ENCODE measurements at regions not wholly inside any gene's neighbourhood (a gene's known extent, or its start where the extent isn't known, plus 50 kb on each side); places are given as distances from the start of the nearest gene placed in this dataset.

GRCh38 chr1:201769072-201769471 is 59.9 kb upstream of the IPO9 start:
- Histone ChIP-seq H3K4me1 (ENCODE audit: control insufficient read depth in 2 of 2, insufficient read depth in 2 of 2, low read length in 2 of 2) (peaks cover 0 to 2% of the 10 kb centered on the region in 2 donors), H3K9me3 (ENCODE audit: control insufficient read depth in 2 of 2, low read length in 2 of 2) (peaks cover 0 to 2% of the 10 kb centered on the region in 2 donors), H3K27ac (ENCODE audit: low read depth in 2 of 2, low read length in 2 of 2) (no peak overlapping the region)

GRCh38 chr1:201769966-201770365 is 59.0 kb upstream of the IPO9 start:
- Histone ChIP-seq H3K27me3 (ENCODE audit: control insufficient read depth in 2 of 2, insufficient read depth in 2 of 2, low read length in 2 of 2) (no peaks in the 10 kb centered on the region), H3K27ac (ENCODE audit: low read depth in 2 of 2, low read length in 2 of 2) (no peak overlapping the region), H3K9me3 (ENCODE audit: control insufficient read depth in 2 of 2, low read length in 2 of 2) (peaks cover 0 to 2% of the 10 kb centered on the region in 2 donors), H3K4me1 (ENCODE audit: control insufficient read depth in 2 of 2, insufficient read depth in 2 of 2, low read length in 2 of 2) (peaks cover 0 to 2% of the 10 kb centered on the region in 2 donors), H3K4me3 (ENCODE audit: low read length in 2 of 2) (no peak overlapping the region), H3K9ac (ENCODE audit: low read depth in 1 of 2, low read length in 2 of 2) (no peak overlapping the region), H3K36me3 (ENCODE audit: control insufficient read depth in 2 of 2, insufficient read depth in 2 of 2, low read length in 2 of 2) (no peaks in the 10 kb centered on the region)

More at GRCh38 chr1:201769072-201769471, 59.9 kb upstream of the IPO9 start:
- H3K36me3 ChIP-seq (ENCODE audit: control insufficient read depth in 2 of 2, insufficient read depth in 2 of 2, low read length in 2 of 2): no peaks in the 10 kb centered on the region
- no peak overlapping the region for H3K4me3 ChIP-seq (ENCODE audit: low read length in 2 of 2)
- no peak overlapping the region for H3K9ac ChIP-seq (ENCODE audit: low read depth in 1 of 2, low read length in 2 of 2)
- no peaks in the 10 kb centered on the region for H3K27me3 ChIP-seq (ENCODE audit: control insufficient read depth in 2 of 2, insufficient read depth in 2 of 2, low read length in 2 of 2)

- no peak overlapping the region for H3K4me3 ChIP-seq (ENCODE audit: low read length in 2 of 2)
Measured at GRCh38 chr1:201771466-201771865, 57.5 kb upstream of the IPO9 start.

DNA sequence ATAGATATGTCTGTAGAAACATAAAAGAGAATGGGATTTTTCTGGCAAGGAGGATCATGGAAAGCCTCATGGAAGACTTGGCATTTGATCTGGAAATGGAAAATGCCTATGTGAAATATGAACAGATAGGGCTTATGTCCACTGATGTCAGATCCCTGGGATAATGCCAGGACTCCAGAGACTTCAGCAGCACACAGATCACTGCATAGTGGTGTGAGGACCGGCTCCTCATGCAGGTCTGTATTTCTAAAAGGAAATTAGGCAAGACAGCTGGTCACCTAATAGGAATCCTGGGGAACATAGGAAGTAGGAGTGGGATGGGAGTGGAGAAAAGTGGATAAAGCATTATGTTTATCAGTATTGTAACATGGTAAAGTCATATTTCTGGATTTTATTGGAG is 56.8 kb upstream of the IPO9 start:
- Histone ChIP-seq H3K4me3 (ENCODE audit: low read length in 2 of 2) (no peak overlapping the region), H3K27me3 (ENCODE audit: control insufficient read depth in 2 of 2, insufficient read depth in 2 of 2, low read length in 2 of 2) (no peaks in the 10 kb centered on the region), H3K9ac (ENCODE audit: low read depth in 1 of 2, low read length in 2 of 2) (no peak overlapping the region), H3K9me3 (ENCODE audit: control insufficient read depth in 2 of 2, low read length in 2 of 2) (peaks cover 0 to 2% of the 10 kb centered on the region in 2 donors), H3K36me3 (ENCODE audit: control insufficient read depth in 2 of 2, insufficient read depth in 2 of 2, low read length in 2 of 2) (no peaks in the 10 kb centered on the region), H3K4me1 (ENCODE audit: control insufficient read depth in 2 of 2, insufficient read depth in 2 of 2, low read length in 2 of 2) (no peaks in the 10 kb centered on the region), H3K27ac (ENCODE audit: low read depth in 2 of 2, low read length in 2 of 2) (no peak overlapping the region)

More at GRCh38 chr1:201771466-201771865, 57.5 kb upstream of the IPO9 start:
- Histone ChIP-seq H3K9ac (ENCODE audit: low read depth in 1 of 2, low read length in 2 of 2) (no peak overlapping the region), H3K27ac (ENCODE audit: low read depth in 2 of 2, low read length in 2 of 2) (no peak overlapping the region), H3K27me3 (ENCODE audit: control insufficient read depth in 2 of 2, insufficient read depth in 2 of 2, low read length in 2 of 2) (no peaks in the 10 kb centered on the region), H3K4me1 (ENCODE audit: control insufficient read depth in 2 of 2, insufficient read depth in 2 of 2, low read length in 2 of 2) (no peaks in the 10 kb centered on the region), H3K36me3 (ENCODE audit: control insufficient read depth in 2 of 2, insufficient read depth in 2 of 2, low read length in 2 of 2) (no peaks in the 10 kb centered on the region), H3K9me3 (ENCODE audit: control insufficient read depth in 2 of 2, low read length in 2 of 2) (peaks cover 0 to 2% of the 10 kb centered on the region in 2 donors)

- Histone ChIP-seq H3K9ac (ENCODE audit: low read depth in 1 of 2, low read length in 2 of 2) (no peak overlapping the region), H3K4me1 (ENCODE audit: control insufficient read depth in 2 of 2, insufficient read depth in 2 of 2, low read length in 2 of 2) (peaks cover 0 to 3% of the 10 kb centered on the region in 2 donors), H3K27ac (ENCODE audit: low read depth in 2 of 2, low read length in 2 of 2) (no peak overlapping the region), H3K27me3 (ENCODE audit: control insufficient read depth in 2 of 2, insufficient read depth in 2 of 2, low read length in 2 of 2) (no peaks in the 10 kb centered on the region), H3K4me3 (ENCODE audit: low read length in 2 of 2) (no peak overlapping the region), H3K36me3 (ENCODE audit: control insufficient read depth in 2 of 2, insufficient read depth in 2 of 2, low read length in 2 of 2) (no peaks in the 10 kb centered on the region), H3K9me3 (ENCODE audit: control insufficient read depth in 2 of 2, low read length in 2 of 2) (peaks cover 0 to 2% of the 10 kb centered on the region in 2 donors)
Measured at GRCh38 chr1:201773764-201774163, 55.2 kb upstream of the IPO9 start.

- Histone ChIP-seq H3K9ac (ENCODE audit: low read depth in 1 of 2, low read length in 2 of 2) (no peak overlapping the region), H3K27ac (ENCODE audit: low read depth in 2 of 2, low read length in 2 of 2) (no peak overlapping the region)
Measured at GRCh38 chr1:201774224-201774982, 54.6 kb upstream of the IPO9 start.

GRCh38 chr1:201774983-201775344 is 54.0 kb upstream of the IPO9 start:
- Histone ChIP-seq H3K27me3 (ENCODE audit: control insufficient read depth in 2 of 2, insufficient read depth in 2 of 2, low read length in 2 of 2) (no peaks in the 10 kb centered on the region), H3K4me1 (ENCODE audit: control insufficient read depth in 2 of 2, insufficient read depth in 2 of 2, low read length in 2 of 2) (peaks cover 0 to 3% of the 10 kb centered on the region in 2 donors), H3K36me3 (ENCODE audit: control insufficient read depth in 2 of 2, insufficient read depth in 2 of 2, low read length in 2 of 2) (no peaks in the 10 kb centered on the region), H3K27ac (ENCODE audit: low read depth in 2 of 2, low read length in 2 of 2) (no peak overlapping the region), H3K4me3 (ENCODE audit: low read length in 2 of 2) (no peak overlapping the region), H3K9me3 (ENCODE audit: control insufficient read depth in 2 of 2, low read length in 2 of 2) (peaks cover 0 to 2% of the 10 kb centered on the region in 2 donors), H3K9ac (ENCODE audit: low read depth in 1 of 2, low read length in 2 of 2) (no peak overlapping the region)

More at GRCh38 chr1:201774224-201774982, 54.6 kb upstream of the IPO9 start:
- Histone ChIP-seq H3K36me3 (ENCODE audit: control insufficient read depth in 2 of 2, insufficient read depth in 2 of 2, low read length in 2 of 2) (no peaks in the 10 kb centered on the region), H3K27me3 (ENCODE audit: control insufficient read depth in 2 of 2, insufficient read depth in 2 of 2, low read length in 2 of 2) (no peaks in the 10 kb centered on the region), H3K9me3 (ENCODE audit: control insufficient read depth in 2 of 2, low read length in 2 of 2) (peaks cover 0 to 2% of the 10 kb centered on the region in 2 donors), H3K4me3 (ENCODE audit: low read length in 2 of 2) (no peak overlapping the region), H3K4me1 (ENCODE audit: control insufficient read depth in 2 of 2, insufficient read depth in 2 of 2, low read length in 2 of 2) (peaks cover 0 to 3% of the 10 kb centered on the region in 2 donors)

DNA sequence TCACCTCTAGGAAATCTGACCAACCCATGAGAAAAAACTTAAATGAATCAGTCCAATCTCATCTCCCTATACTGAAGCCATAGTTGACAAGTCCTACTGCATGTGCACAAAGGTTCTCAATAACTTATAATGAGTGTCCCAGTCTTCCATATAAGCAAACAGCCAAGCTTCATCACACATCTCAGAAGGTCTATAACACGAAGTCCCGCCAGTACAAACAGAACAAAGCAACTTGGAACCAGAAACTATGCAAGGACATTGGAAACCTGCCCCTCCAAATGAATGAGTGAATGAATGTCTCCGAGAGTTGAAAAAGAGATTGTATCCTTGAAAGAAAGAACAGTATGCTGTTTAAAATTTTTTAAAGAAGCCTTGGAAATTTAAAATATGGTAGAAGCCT is 53.6 kb upstream of the IPO9 start:
- peaks cover 0 to 2% of the 10 kb centered on the region in 2 donors for H3K9me3 ChIP-seq (ENCODE audit: control insufficient read depth in 2 of 2, low read length in 2 of 2)
- H3K4me1 ChIP-seq (ENCODE audit: control insufficient read depth in 2 of 2, insufficient read depth in 2 of 2, low read length in 2 of 2): peaks cover 0 to 3% of the 10 kb centered on the region in 2 donors
- H3K27ac ChIP-seq (ENCODE audit: low read depth in 2 of 2, low read length in 2 of 2): no peak overlapping the region
- no peak overlapping the region for H3K9ac ChIP-seq (ENCODE audit: low read depth in 1 of 2, low read length in 2 of 2)
- H3K36me3 ChIP-seq (ENCODE audit: control insufficient read depth in 2 of 2, insufficient read depth in 2 of 2, low read length in 2 of 2): no peaks in the 10 kb centered on the region
- H3K27me3 ChIP-seq (ENCODE audit: control insufficient read depth in 2 of 2, insufficient read depth in 2 of 2, low read length in 2 of 2): no peaks in the 10 kb centered on the region
- H3K4me3 ChIP-seq (ENCODE audit: low read length in 2 of 2): no peak overlapping the region

DNA sequence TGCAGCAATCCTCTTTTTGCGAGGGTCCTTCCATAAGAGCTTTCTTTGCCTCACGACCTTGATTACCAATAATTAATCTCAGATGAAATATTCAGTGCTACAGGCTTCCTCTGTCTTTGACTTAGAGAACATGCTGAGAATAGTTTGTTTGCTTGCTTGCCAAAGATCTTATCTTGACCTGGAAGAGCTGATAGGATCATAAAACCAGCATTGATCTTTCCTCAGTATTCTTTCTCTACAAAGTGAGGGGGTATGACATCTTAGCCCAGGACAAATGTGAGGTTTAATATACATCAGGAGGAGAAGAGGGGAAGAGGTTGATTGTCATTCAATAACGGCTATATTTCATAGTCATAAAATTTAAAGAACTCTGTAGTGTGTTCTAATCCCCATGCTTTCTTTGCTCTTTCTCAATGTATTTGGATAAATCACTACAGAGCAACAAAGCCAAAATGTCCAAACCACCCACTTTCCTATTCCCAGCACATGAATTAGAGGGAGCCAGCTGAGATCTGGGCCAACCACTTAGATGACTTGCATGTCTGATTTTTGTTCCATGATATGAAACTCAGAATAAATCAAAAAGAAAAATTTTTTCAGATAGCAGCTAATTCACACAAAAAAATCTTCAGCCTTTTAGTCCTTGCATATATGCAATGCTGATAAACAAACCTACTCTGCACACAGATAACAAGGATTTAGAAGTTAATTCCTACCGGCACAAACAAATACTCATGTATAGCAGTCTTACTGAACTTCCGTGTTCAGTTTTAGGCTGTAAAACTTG is 50.5 kb upstream of the IPO9 start:
- H3K4me1 ChIP-seq (ENCODE audit: control insufficient read depth in 2 of 2, insufficient read depth in 2 of 2, low read length in 2 of 2): peaks cover 0 to 5% of the 10 kb centered on the region in 2 donors
- no peak overlapping the region for H3K9ac ChIP-seq (ENCODE audit: low read depth in 1 of 2, low read length in 2 of 2)
- H3K27ac ChIP-seq (ENCODE audit: low read depth in 2 of 2, low read length in 2 of 2): peak overlapping the region; percentile 4 to 23
- no peak overlapping the region for H3K4me3 ChIP-seq (ENCODE audit: low read length in 2 of 2)
- no peaks in the 10 kb centered on the region for H3K27me3 ChIP-seq (ENCODE audit: control insufficient read depth in 2 of 2, insufficient read depth in 2 of 2, low read length in 2 of 2)
- H3K9me3 ChIP-seq (ENCODE audit: control insufficient read depth in 2 of 2, low read length in 2 of 2): no peaks in the 10 kb centered on the region
- peaks cover 7 to 20% of the 10 kb centered on the region in 2 donors for H3K36me3 ChIP-seq (ENCODE audit: control insufficient read depth in 2 of 2, insufficient read depth in 2 of 2, low read length in 2 of 2)

All from mucosa of rectum (tissue), 2 donors.